Stomach (tissue), 8 donors: ENCODE measurements at regions not wholly inside any gene's neighbourhood (a gene's known extent, or its start where the extent isn't known, plus 50 kb on each side); places are given as distances from the start of the nearest gene placed in this dataset.
A peak's percentile ranks its signal among the peaks of the same experiment; 100 is the strongest.

ENCODE experiments used
- DNase-seq, 2 donors: peaks; one replicate each; pipeline versions ENCODE4 v3.0.0 to v3.0.0-alpha.2; 2013 to 2019
- H3K27ac ChIP-seq, 5 donors: fragments of 200-600 bp in 4 of 5; sonication (generic) in 4 of 5; one replicate each; pipeline ENCODE4 v1.5.1; 2013 to 2019; ENCODE audit warnings: mild to moderate bottlenecking in 1 of 5, moderate library complexity in 1 of 5
- H3K27me3 ChIP-seq, 3 donors: fragments of 200-600 bp; sonication (generic); one replicate each; pipeline ENCODE4 v1.5.1; 2017 to 2019; ENCODE audit warnings: mixed run types in 1 of 3
- H3K36me3 ChIP-seq, 4 donors: fragments of 200-600 bp; sonication (generic); 1 replicate in 3 of 4; 2 replicates in 1 of 4; pipeline ENCODE4 v1.5.1; 2016 to 2019
- H3K4me1 ChIP-seq, 4 donors: fragments of 200-600 bp; sonication (generic); one replicate each; pipeline ENCODE4 v1.5.1; 2016 to 2019
- H3K4me3 ChIP-seq, 4 donors: fragments of 200-600 bp; sonication (generic) in 3 of 4; one replicate each; pipeline ENCODE4 v1.5.1; 2016 to 2019; ENCODE audit warnings: mild to moderate bottlenecking in 1 of 4
- H3K9me3 ChIP-seq, 4 donors: fragments of 200-600 bp; sonication (generic); one replicate each; pipeline ENCODE4 v1.5.1; 2016 to 2019
- CTCF ChIP-seq, 7 experiments: fragments of 450-650 bp in 4 of 7; fragments of 200-600 bp in 3 of 7; sonication (generic) in 3 of 7; IDR thresholded peaks; one replicate each; pipeline ENCODE4 v1.5.1; 2016 to 2019; ENCODE audit warnings: antibody characterized with exemption in 7 of 7, control low read depth in 2 of 7, mild to moderate bottlenecking in 1 of 7
- EP300 ChIP-seq: sonication (generic); formaldehyde crosslinking; IDR thresholded peaks from one replicate; pipeline ENCODE4 v1.6.1; 2017; ENCODE audit warnings: antibody characterized with exemption
- POLR2A ChIP-seq, 4 donors: fragments of 450-650 bp; IDR thresholded peaks; one replicate each; pipeline ENCODE4 v1.6.1; 2016; ENCODE audit warnings: antibody characterized with exemption in 4 of 4, control low read depth in 2 of 4, mild to moderate bottlenecking in 1 of 4, moderate library complexity in 1 of 4
- POLR2AphosphoS5 ChIP-seq, 3 donors: sonication (generic); formaldehyde crosslinking; IDR thresholded peaks; one replicate each; pipeline ENCODE4 v1.6.1; 2016; ENCODE audit warnings: antibody characterized with exemption in 3 of 3
- WGBS, 5 donors: extraction: QIAGEN DNeasy Blood & Tissue Kit in 3 of 5; methylation state at CpG; one replicate each; pipeline versions ENCODE4 v1.1.5 to v1.1.7; 2013 to 2018; 5-methylcytosine and 5-hydroxymethylcytosine counted together
- intact Hi-C: fragments of 100-400 bp; cut with DNase I; formaldehyde crosslinking; loops from one replicate; pipeline ENCODE4 v1.15.1; 2023; ENCODE audit warnings: low total_unique reads
- donor health status: healthy with polysubstance abuse.
- donor health status: Bipolar disorder and iron deficiency.
- donor health status: healthy.

- H3K27ac ChIP-seq: peak overlapping the region in 4 of 5 donors; percentile 56 to 89 (median 82)
- peaks cover 4 to 39% (median 19%) of the 10 kb centered on the region in 4 donors for H3K4me1 ChIP-seq
- WGBS, 5 donors: 56 to 73% (median 67%) methylated on average over 18 of the region's 18 CpGs
- DNase-seq: peak in 1 of 2 donors; percentile 20
- no peaks in the 10 kb centered on the region for H3K9me3 ChIP-seq
- TF ChIP-seq POLR2AphosphoS5 (IDR thresholded peaks at IDR 0.05): no peak
- TF ChIP-seq POLR2A (IDR thresholded peaks at IDR 0.05): no peak
- TF ChIP-seq CTCF (IDR thresholded peaks at IDR 0.05): no peak
- TF ChIP-seq EP300: no peak
- intact Hi-C loops: no loop called here
- no peaks in the 10 kb centered on the region for H3K27me3 ChIP-seq
- no peaks in the 10 kb centered on the region for H3K36me3 ChIP-seq
- no peak overlapping the region for H3K4me3 ChIP-seq
These were observed 243.9 kb downstream of the DLL1 start for GRCh38 chr6:170046791-170047626.

GRCh38 chr6:170045981-170046667 lies 244.8 kb downstream of the DLL1 start:
- H3K27me3 ChIP-seq: no peaks in the 10 kb centered on the region
- DNase-seq: peak in 1 of 2 donors; percentile 69
- H3K27ac ChIP-seq: peak overlapping the region in 4 of 5 donors; percentile 43 to 89 (median 71)
- no peaks in the 10 kb centered on the region for H3K36me3 ChIP-seq
- intact Hi-C loops: no loop called here
- H3K4me3 ChIP-seq: no peak overlapping the region
- peaks cover 4 to 39% (median 19%) of the 10 kb centered on the region in 4 donors for H3K4me1 ChIP-seq
- TF ChIP-seq EP300 (no peak), POLR2AphosphoS5 (IDR thresholded peaks at IDR 0.05) (no peak), CTCF (IDR thresholded peaks at IDR 0.05) (no peak), POLR2A (IDR thresholded peaks at IDR 0.05) (no peak)
- WGBS, 5 donors: 74 to 83% (median 80%) methylated on average over 31 to 33 of the region's 33 CpGs
- no peaks in the 10 kb centered on the region for H3K9me3 ChIP-seq

GRCh38 chr6:170045563-170045960 lies 245.3 kb downstream of the DLL1 start:
- intact Hi-C loops: no loop called here
- DNase-seq: no peak
- Histone ChIP-seq H3K9me3 (no peaks in the 10 kb centered on the region), H3K4me1 (peaks cover 4 to 34% (median 19%) of the 10 kb centered on the region in 4 donors), H3K27ac (no peak overlapping the region), H3K36me3 (no peaks in the 10 kb centered on the region), H3K4me3 (no peak overlapping the region), H3K27me3 (no peaks in the 10 kb centered on the region)
- 74 to 91% (median 88%) methylated on average over 6 to 7 of the region's 7 CpGs for WGBS, 5 donors
- TF ChIP-seq CTCF (IDR thresholded peaks at IDR 0.05) (no peak), POLR2A (IDR thresholded peaks at IDR 0.05) (no peak)

DNA sequence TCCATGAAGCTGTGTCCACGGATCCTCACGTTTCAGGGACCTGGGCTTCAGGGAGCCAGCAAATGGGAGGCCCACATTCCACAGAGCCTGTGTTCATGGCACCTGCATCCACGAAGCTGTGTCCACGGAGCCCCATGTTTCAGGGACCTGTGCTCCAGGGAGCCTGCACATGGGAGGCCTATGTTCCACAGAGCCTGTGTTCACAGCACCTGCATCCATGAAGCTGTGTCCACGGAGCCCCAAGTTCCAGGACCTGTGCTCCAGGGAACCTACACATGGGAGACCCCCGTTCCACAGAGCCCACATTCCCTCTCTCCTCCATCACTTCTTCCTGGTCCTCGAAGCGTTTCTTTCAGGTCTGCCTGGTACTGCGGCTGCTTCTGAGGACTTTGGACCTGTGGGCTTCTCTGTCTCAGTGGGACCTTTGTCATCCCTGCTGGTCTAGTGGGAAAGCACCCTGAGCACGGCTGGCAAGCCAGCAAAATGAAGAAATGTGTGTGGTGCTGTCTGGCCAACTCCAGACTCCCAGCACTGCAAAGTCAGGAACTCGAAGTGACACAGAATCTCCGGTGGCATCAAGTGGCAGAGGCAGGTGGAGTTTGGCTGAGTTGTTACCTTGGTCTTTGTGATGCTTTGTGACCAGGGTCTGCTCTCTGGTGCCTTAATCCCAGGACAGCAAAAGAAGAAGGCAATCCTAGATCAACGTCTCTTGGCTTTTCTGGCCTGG lies 245.9 kb downstream of the DLL1 start:
- no peaks in the 10 kb centered on the region for H3K27me3 ChIP-seq
- H3K27ac ChIP-seq: no peak overlapping the region
- H3K4me3 ChIP-seq: no peak overlapping the region
- peaks cover 4 to 29% (median 14%) of the 10 kb centered on the region in 4 donors for H3K4me1 ChIP-seq
- 75 to 82% (median 80%) methylated on average over 13 of the region's 13 CpGs for WGBS, 5 donors
- no peaks in the 10 kb centered on the region for H3K9me3 ChIP-seq
- TF ChIP-seq CTCF (IDR thresholded peaks at IDR 0.05) (no peak), POLR2AphosphoS5 (IDR thresholded peaks at IDR 0.05) (no peak), POLR2A (IDR thresholded peaks at IDR 0.05) (no peak), EP300 (no peak)
- DNase-seq: no peak
- intact Hi-C loops: no loop called here
- no peaks in the 10 kb centered on the region for H3K36me3 ChIP-seq
